ENCODE measurements at regions not wholly inside any gene's neighbourhood (a gene's known extent, or its start where the extent isn't known, plus 50 kb on each side); places are given as distances from the start of the nearest gene placed in this dataset.

DNA sequence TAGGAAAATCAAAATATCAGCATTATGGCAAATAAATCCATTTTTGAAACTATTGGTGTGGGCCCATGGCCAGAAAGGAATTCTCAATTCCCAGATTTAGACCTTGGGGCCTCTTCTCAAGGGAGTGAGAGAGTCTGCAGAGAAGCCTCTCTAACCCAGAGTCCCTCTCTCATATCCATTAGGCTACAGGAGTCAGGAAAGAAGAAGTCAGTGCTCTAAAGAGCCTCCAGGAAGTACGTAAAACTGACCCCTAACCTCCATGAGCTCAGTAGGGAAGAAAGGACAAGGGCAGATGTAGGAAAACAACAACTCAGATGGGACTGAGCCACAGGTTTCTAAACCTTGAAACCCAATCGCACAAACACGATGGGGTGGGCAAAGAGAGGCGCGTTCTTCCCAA is 479.9 kb upstream of the TNP1 start:
- H3K27me3 ChIP-seq: peaks cover 7% of the 10 kb centered on the region

GRCh38 chr2:217338306-217338916 is 478.5 kb upstream of the TNP1 start:
- TF ChIP-seq, protein P1, sequence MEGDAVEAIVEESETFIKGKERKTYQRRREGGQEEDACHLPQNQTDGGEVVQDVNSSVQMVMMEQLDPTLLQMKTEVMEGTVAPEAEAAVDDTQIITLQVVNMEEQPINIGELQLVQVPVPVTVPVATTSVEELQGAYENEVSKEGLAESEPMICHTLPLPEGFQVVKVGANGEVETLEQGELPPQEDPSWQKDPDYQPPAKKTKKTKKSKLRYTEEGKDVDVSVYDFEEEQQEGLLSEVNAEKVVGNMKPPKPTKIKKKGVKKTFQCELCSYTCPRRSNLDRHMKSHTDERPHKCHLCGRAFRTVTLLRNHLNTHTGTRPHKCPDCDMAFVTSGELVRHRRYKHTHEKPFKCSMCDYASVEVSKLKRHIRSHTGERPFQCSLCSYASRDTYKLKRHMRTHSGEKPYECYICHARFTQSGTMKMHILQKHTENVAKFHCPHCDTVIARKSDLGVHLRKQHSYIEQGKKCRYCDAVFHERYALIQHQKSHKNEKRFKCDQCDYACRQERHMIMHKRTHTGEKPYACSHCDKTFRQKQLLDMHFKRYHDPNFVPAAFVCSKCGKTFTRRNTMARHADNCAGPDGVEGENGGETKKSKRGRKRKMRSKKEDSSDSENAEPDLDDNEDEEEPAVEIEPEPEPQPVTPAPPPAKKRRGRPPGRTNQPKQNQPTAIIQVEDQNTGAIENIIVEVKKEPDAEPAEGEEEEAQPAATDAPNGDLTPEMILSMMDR (IDR thresholded peaks at IDR 0.05): no peak
- Histone ChIP-seq H3K27me3 (peaks cover 7% of the 10 kb centered on the region), H3K4me1 (ENCODE audit: control insufficient read depth in 1 of 2, insufficient read depth in 1 of 2, low read depth in 1 of 2, low read length in 1 of 2) (no peaks in the 10 kb centered on the region), H3K9me3 (no peaks in the 10 kb centered on the region), H3K27ac (no peak overlapping the region), H3K4me3 (ENCODE audit: low read depth in 1 of 2, low read length in 1 of 2) (no peak overlapping the region), H3K36me3 (no peaks in the 10 kb centered on the region)

More for the DNA sequence above, 479.9 kb upstream of the TNP1 start:
- Histone ChIP-seq H3K9me3 (no peaks in the 10 kb centered on the region), H3K27ac (no peak overlapping the region), H3K36me3 (no peaks in the 10 kb centered on the region), H3K4me1 (ENCODE audit: control insufficient read depth in 1 of 2, insufficient read depth in 1 of 2, low read depth in 1 of 2, low read length in 1 of 2) (no peaks in the 10 kb centered on the region), H3K4me3 (ENCODE audit: low read depth in 1 of 2, low read length in 1 of 2) (no peak overlapping the region)
- TF ChIP-seq, protein P1 (IDR thresholded peaks at IDR 0.05): no peak

DNA sequence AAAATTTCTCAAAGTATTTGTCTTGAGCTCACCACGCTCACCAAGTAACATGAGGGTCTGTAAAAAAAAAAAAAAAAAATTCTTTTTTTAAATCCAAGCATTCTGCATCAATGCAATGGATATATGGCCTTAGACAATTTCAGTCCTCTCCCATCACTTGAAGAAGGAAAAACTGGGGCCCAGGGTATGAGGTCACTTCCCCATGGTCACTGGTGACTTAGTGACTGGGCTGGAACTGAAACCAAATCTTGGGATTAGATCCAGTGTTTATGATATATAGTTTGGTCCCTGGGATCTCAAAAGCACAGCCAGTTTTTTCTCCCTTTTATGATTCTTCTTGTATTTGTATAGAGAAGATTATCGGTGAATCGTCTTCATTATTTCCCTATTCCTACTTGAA is 477.9 kb upstream of the TNP1 start:
- TF ChIP-seq, protein P1 (IDR thresholded peaks at IDR 0.05): no peak

DNA sequence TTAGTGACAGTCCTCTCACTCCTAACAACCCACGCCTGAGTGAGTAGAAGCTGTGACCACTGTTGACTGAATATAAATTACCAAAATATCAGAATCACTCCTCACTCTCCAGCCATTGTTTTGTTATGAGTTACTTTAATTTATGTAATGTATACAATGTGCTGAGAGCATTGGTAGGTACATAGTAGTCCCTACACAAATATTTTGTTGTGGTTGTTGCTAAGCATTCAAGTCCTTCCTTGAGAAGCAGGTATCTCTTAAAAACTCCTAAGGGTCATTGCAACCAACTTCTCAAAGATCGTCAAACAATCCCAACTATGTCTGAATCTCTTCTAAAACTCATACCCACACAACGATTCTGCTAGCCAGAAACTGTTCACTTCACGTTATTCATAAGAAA is 476.8 kb upstream of the TNP1 start:
- H3K4me3 ChIP-seq (ENCODE audit: low read depth in 1 of 2, low read length in 1 of 2): no peak overlapping the region
- H3K9me3 ChIP-seq: no peaks in the 10 kb centered on the region
- TF ChIP-seq, protein P1 (IDR thresholded peaks at IDR 0.05): no peak
- H3K27me3 ChIP-seq: peaks cover 7% of the 10 kb centered on the region
- no peaks in the 10 kb centered on the region for H3K4me1 ChIP-seq (ENCODE audit: control insufficient read depth in 1 of 2, insufficient read depth in 1 of 2, low read depth in 1 of 2, low read length in 1 of 2)
- no peak overlapping the region for H3K27ac ChIP-seq
- no peaks in the 10 kb centered on the region for H3K36me3 ChIP-seq

More for the DNA sequence above, 477.9 kb upstream of the TNP1 start:
- Histone ChIP-seq H3K4me3 (ENCODE audit: low read depth in 1 of 2, low read length in 1 of 2) (no peak overlapping the region), H3K27ac (no peak overlapping the region), H3K9me3 (no peaks in the 10 kb centered on the region), H3K36me3 (no peaks in the 10 kb centered on the region), H3K4me1 (ENCODE audit: control insufficient read depth in 1 of 2, insufficient read depth in 1 of 2, low read depth in 1 of 2, low read length in 1 of 2) (no peaks in the 10 kb centered on the region), H3K27me3 (peaks cover 7% of the 10 kb centered on the region)

DNA sequence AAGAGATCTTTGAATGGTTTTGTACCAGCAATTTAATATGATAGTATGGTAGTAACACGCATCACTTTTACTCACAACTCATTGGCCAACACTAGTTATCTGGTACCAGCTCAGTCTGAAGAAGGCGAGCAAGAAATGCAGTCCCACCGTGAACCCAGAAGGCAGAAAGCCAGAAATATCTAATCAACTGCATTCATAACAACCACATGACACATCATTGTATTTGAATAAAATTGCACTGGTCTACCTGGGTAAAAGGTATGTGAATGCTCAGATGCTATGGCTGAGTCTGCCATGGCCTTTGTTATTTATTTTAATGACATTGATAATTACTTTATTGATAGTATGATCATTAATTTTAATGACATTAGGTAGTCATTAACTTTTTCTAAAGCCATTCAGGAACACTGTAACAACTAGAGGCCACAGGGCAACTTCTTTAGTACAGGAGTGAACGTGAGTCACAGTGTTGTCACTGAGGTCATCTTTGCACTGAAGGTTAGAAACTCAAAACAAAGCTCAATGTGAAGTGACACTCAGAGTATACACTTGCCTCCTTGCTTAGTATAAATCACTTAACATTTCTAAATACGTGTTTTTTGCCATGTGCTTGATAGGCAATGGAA is 475.6 kb upstream of the TNP1 start:
- Histone ChIP-seq H3K36me3 (no peaks in the 10 kb centered on the region), H3K27ac (no peak overlapping the region), H3K4me3 (ENCODE audit: low read depth in 1 of 2, low read length in 1 of 2) (no peak overlapping the region), H3K4me1 (ENCODE audit: control insufficient read depth in 1 of 2, insufficient read depth in 1 of 2, low read depth in 1 of 2, low read length in 1 of 2) (no peaks in the 10 kb centered on the region), H3K9me3 (no peaks in the 10 kb centered on the region), H3K27me3 (peaks cover 7% of the 10 kb centered on the region)
- TF ChIP-seq, protein P1 (IDR thresholded peaks at IDR 0.05): no peak

Data from neutrophil (primary cell).